HT1080 (cell line): ENCODE measurements at regions not wholly inside any gene's neighbourhood (a gene's known extent, or its start where the extent isn't known, plus 50 kb on each side); places are given as distances from the start of the nearest gene placed in this dataset.

Experiments
- small RNA-seq: library from RNA; depleted of rRNA; stranded (forward); fragments of <200 nt; gene quantifications from one replicate; pipeline ENCODE3, GENCODE V24; 2014

Small RNA genes lying in the stretch of these regions (small RNA-seq; reads per million reads assigned to genes)
- gene RF00012: 0.98 reads per million, percentile 73 among the genes with 10 or more reads in this experiment
